HG03175 (cell line): ENCODE measurements at regions not wholly inside any gene's neighbourhood (a gene's known extent, or its start where the extent isn't known, plus 50 kb on each side); places are given as distances from the start of the nearest gene placed in this dataset.
A peak's percentile ranks its signal among the peaks of the same experiment; 100 is the strongest.
"Not testable (repeated sequence)": the region's sequence is repeated elsewhere in the genome, so short reads cannot be mapped to it uniquely, and the experiment has no call there.

Experiments used
- ATAC-seq: cut with Tn5 transposase; IDR thresholded peaks from one replicate; pipeline ENCODE4 v1.9.1; 2021; ENCODE audit warnings: mild to moderate bottlenecking, moderate library complexity; ENCODE audit not compliant: unreplicated experiment

DNA sequence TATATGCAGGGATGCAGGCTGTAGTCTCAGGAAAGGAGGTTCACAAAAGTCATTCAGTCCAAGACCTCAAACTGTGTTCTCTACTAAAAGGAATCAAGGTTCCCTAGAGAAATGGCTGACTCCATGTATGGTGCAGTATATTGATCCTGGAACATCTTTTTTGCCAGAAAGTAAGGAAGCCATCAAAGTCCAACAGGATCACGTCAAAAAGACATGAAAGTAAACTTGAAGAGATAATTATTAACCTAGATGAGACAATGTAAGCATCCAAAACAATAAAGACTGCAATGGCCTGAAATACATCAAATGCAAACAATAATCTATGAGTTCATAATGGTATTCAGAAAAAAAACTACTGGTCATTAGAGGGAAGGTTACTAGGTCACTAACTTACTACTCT is 115.6 kb upstream of the FABP2 start:
- ATAC-seq, result not testable (repeated sequence)

DNA sequence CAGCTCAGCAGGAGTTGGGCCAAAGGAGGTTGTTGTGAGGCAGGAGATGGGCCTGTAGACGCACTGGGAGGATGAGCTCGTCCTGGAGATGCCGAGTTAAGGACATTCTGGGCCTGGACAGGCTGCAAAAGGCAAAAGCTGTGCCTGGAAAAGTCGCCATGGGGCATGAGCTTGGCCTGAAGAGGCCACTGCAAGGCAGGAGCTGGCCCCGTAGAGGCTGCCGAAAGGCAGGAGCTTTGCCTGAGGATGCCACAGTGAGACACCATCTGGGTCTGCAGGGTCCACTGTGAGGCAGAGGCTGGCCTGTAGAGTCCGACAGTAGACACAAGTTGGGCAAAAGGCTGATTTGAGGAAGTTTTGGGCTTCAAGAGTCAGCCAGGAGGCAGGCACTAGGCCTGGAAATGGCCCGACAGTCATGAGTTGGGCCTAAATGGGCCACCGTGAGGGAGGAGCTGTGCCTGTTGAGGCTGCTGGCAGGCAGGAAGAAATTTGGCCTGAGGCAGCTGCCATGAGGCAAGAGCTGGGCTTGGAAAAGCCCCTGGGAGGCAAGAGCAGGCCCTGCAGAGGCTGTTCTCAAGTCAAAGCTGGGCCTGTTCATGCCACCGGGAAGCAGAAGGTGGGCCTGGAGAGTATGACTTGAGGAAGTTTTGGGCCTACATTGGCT is 86.8 kb upstream of the FABP2 start:
- not testable (repeated sequence) for ATAC-seq

DNA sequence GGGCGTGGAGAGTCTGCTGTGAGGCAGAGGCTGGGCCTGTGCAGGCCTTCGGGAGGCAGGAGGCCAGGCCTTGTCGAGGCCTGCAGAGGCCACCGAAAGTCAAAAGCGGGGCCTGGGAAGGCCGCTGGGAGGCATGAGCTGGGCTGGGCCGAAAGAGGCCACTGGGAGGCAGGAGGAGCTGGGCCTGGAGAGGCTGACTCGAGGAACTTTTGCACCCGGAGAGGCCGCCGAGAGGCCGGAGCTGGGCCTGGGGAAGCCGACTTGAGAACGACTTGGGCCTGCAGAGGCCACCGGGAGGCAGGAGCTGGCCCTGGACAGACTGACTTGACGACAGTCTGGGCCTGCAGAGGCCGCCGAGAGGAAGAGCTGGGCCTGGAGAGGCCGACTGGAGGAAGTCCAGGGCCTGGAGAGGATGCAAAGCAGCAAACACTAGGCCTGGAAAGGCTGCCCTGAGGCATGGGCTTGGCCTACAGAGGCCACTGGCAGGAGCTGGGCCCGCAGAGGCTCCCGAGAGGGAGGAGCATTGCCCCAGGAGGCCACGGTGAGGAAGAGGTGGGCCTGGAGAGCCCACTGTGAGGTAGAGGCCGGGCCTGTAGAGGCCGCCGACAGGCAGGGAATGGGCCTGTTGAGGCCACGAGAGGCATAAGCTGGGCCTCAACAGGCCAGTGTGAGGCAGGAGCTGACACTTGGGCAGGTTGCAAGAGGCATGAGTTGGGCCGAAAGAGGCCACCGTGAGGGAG is 85.0 kb upstream of the FABP2 start:
- ATAC-seq, result not testable (repeated sequence)

DNA sequence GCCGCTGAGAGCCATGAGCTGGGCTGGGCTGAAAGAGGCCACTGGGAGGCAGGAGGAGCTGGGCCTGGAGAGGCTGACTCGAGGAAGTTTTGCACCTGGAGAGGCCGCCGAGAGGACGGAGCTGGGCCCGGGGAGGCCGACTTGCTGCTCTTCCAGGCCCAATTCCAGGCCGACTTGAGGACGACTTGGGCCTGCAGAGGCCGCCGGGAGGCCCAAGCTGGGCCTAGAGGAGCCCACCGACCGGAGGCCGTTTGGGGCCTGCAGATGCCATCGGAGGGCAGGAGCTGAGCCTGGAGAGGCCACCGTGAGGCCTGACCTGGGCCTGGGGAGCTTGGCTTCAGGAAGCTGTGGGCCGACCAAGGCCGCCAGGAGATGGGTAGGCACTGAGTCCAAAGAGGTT is 84.1 kb upstream of the FABP2 start:
- not testable (repeated sequence) for ATAC-seq

DNA sequence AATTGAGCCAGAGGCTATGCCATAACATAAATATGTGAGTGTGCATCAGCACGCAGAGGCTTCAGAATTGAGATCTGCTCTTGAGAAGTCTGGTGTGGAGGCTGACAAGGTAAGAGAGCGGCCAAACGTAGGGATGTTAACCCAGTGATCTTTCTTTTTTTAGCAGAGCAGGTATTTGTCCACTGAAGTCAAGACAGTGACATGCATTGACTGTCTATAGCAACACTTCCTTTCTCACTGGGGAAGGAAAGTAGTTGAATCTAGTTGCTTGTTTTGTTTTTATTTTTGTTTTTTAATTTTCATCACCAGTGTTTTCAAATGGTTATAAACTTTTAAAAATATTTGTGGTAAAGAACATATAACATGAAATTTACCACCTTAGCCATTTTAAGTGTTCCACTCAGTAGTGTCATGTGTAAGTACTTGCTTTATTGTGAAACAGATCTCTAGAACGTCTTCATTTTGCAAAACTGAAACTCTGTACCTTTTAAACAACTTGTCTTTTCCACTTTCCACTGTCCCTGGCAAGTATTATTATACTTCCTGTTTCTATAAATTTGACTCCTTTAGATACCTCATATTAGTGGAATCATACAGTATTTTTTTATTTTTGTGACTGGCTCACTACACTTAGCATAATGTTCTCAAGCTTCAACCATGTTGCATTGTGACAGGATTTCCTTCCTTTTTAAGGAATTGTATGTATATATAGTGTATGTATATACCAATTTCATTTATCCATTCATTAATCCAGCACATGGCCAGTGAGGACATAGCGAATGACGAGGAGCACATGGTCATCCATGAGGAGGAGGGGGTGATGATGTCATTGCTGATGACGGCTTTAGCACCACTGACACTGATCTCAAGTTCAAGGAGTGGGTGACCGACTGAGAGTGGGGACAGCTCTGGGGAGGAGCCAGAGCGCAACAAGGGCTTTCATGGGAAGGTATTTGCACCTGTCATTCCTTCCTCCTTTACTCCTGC is 80.7 kb upstream of the FABP2 start:
- ATAC-seq, result peak; percentile 72

DNA sequence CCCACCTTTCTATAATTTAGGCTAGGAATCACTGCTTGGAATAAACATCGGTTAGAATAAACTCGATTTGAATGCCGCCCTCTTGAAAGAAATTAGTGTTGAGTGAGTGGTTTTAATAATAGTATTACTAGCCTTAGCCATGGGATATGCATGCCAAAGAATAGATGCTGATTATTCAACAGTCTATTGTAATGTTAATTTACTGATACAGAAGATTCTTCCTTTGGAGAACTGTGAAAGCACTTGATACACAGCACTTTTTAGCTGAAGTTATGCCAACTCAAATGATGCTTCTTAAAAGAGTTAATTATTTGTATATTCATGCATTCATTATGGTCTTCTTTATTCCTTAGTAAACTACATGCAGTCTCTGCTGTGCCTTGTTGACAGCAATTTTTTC is 73.8 kb upstream of the FABP2 start:
- not testable (repeated sequence) for ATAC-seq

DNA sequence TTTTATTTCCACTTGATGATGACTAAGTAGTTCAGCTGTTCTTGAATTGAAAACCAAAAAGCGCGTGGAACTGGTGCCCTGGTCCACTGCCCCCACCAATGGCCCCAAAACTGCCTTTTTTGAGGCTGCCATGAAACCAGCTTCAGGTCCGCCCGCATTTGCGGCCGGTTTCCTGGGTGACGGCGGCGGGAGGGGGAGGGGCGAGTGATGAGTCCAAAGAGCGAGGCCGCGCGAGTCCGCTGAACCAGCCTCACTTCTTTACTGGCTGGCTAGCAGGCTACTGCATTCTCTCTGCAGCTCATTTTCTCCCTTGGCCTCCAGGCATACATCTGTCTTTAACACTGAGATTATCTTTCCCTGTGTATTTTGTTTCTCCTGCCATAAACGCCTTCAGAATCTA is 72.9 kb upstream of the FABP2 start:
- no peak for ATAC-seq

DNA sequence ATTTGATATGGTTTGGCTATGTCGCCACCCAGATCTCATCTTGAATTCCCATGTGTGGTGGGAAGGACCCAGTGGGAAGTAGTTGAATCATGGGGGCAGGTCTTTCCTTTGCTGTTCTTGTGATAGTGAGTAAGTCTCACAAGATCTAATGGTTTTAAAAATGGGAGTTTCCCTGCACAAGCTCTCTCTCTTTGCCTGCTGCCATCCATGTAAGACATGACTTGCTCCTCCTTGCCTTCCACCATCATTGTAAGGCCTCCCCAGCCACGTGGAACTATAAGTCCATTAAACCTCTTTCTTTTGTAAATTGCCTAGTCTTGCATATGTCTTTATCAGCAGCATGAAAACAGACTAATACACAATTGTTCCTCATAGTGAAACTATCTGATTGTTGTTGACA is 66.9 kb upstream of the FABP2 start:
- not testable (repeated sequence) for ATAC-seq

DNA sequence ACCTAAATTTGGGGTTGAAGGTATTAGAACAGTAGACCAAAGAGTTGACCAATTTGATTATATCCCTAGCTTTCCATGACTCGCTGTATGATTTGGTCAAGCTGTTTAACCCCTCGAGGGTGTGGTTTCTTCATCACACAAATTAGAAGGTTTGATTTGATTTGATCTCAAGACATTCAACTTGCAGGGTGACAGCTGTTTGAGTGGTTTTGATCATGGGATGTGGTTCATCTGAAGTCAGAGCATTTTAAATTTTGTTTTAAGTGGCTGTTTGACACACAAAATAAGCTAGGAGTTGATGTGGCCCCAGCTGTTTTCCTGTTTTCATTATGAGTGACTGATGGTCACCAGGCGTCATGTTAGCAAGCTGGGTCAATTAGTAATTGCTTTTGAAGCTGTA is 52.7 kb upstream of the FABP2 start:
- not testable (repeated sequence) for ATAC-seq

DNA sequence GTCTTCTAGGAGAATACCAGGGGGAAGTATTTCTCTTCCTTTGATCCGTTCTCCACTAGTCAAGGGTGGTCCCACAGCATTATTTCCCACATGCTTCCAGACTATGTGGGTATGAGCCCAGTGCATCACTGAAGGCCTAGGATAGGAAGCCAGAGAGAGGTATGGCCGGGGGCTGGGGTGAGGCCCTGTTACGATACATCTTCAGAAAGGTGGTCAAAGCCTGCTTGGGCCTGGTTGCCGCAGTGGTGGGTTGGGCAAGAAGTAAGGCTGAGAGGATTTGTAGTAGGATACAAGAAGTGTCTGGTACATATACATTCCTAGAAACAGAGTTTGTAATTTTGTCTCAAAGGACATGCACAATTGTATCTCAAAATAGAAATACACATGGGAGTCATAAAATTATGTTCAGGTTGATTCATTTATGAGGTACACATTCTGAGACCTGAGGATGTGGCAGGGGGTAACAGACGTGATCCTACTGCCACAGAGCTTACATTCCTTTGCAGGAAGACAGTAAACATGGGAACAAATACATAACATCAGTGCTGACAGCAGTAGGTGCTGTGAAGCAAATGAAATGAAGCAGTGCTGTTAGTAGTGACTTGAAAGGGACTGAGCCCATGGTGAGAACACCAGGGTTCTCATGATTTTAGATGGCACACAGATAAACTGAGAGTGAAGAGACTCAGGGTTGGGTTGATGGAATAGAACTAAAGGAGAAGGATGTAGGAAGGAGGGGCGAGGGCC is 50.6 kb upstream of the FABP2 start:
- not testable (repeated sequence) for ATAC-seq
